ENCODE measurements at regions not wholly inside any gene's neighbourhood (a gene's known extent, or its start where the extent isn't known, plus 50 kb on each side); places are given as distances from the start of the nearest gene placed in this dataset.

DNA sequence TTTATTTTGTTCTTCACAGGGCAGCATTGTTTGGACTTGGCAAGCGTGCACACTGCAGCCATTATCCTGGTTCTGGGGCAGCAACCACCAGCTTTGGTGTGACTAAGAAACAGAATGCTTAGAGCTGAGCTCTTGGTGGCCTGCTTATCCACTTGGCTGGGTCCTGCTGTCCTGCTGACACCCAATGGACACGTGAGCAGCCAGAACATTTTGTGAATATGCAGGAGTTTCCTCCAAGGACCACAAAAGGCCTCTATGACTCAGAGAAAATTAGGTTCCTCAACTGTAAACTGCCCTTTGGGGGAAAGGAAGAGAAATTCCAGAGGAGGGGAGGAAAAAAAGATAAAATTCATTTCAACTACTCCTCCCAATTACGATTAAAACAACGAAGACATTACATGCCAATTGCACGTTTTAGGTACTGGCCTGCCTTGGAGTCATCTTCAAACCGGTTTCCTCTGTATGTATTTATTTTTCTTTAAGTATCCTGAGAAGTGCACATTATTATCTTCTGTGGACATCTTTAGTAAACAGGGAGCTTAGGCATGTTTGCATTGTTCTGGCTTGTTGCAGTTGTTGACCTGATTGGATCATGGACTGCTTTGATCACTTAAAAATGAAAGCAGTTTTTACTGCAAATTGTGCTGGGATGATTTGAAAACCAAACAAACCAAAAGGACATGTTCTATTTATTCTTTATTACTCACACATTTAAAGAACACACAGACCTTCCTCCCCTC, 82.3 kb upstream of the TLE4 start:
- TF ChIP-seq, protein P1, sequence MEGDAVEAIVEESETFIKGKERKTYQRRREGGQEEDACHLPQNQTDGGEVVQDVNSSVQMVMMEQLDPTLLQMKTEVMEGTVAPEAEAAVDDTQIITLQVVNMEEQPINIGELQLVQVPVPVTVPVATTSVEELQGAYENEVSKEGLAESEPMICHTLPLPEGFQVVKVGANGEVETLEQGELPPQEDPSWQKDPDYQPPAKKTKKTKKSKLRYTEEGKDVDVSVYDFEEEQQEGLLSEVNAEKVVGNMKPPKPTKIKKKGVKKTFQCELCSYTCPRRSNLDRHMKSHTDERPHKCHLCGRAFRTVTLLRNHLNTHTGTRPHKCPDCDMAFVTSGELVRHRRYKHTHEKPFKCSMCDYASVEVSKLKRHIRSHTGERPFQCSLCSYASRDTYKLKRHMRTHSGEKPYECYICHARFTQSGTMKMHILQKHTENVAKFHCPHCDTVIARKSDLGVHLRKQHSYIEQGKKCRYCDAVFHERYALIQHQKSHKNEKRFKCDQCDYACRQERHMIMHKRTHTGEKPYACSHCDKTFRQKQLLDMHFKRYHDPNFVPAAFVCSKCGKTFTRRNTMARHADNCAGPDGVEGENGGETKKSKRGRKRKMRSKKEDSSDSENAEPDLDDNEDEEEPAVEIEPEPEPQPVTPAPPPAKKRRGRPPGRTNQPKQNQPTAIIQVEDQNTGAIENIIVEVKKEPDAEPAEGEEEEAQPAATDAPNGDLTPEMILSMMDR (IDR thresholded peaks at IDR 0.05; ENCODE audit: insufficient read depth, low read length, poor library complexity, severe bottlenecking) = no peak
- TF ChIP-seq EZH2phosphoT487 (conservative IDR thresholded peaks at IDR 0.05; ENCODE audit: low read length) = no peak
